ENCODE measurements at regions not wholly inside any gene's neighbourhood (a gene's known extent, or its start where the extent isn't known, plus 50 kb on each side); places are given as distances from the start of the nearest gene placed in this dataset.

DNA sequence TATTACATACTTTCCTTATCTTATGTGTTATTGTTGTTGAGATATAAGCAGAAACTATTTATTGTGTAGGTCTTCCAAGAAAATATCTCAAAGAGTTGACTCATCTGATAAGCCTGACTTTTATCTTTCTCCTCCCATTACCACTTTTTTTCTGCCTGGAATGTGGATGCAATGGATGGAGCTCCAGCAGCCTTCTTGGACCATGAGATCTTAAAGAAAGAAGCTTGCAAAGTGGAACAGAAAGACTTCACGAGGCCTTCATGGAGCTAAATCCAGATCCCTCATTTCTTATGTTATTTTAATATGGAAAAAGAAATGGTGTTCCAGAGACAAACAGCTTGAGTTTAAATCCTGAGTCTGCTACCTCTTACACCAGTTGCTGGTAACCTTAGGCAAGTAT, 237.6 kb upstream of the FOXF1 start:
- ChIA-PET RAD21 (ENCODE audit: unreplicated experiment) (no interaction called here), SMC1A (ENCODE audit: uncharacterized antibody, unreplicated experiment) (interaction anchor here (1.1 kb wide), 1 partner anchor 153 kb away, joined by 4 read pairs; no protein-coding TSS in a partner anchor), CTCF (interaction anchor here (0.6 kb wide), 1 partner anchor 167 kb away, joined by 3 read pairs; no protein-coding TSS in a partner anchor), POLR2A (no interaction called here)
- Histone ChIP-seq H3K27me3 (replicated peaks in 1 of 2; ENCODE audit: control insufficient read depth in 2 of 2, insufficient read depth in 2 of 2, low read length in 1 of 2) (peaks cover 0 to 3% of the 10 kb centered on the region in 2 experiments; a peak in 2 of 4 replicates), H3K79me2 (ENCODE audit: control insufficient read depth, insufficient read depth, low read length) (no peaks in the 10 kb centered on the region), H3K4me1 (ENCODE audit: control insufficient read depth, insufficient read depth, low read length) (no peaks in the 10 kb centered on the region), H3K36me3 (ENCODE audit: control insufficient read depth in 2 of 2, insufficient read depth in 2 of 2, low read length in 1 of 2) (no peaks in the 10 kb centered on the region), H3K4me3 (no peak overlapping the region), H3K27ac (ENCODE audit: control insufficient read depth, insufficient read depth) (no peak overlapping the region), H3K4me2 (ENCODE audit: control insufficient read depth, insufficient read depth) (no peak overlapping the region), H3K9me3 (replicated peaks; ENCODE audit: control insufficient read depth, insufficient read depth, low read length) (no peaks in the 10 kb centered on the region), H2AFZ (ENCODE audit: control insufficient read depth, low read depth, low read length) (no peak overlapping the region), H3K9ac (ENCODE audit: control insufficient read depth, insufficient read depth, low read length) (no peak overlapping the region), H4K20me1 (ENCODE audit: control insufficient read depth, insufficient read depth) (no peaks in the 10 kb centered on the region)
- DNase-seq (ENCODE audit: low read depth, low spot score) = no peak
- no TSS peak for BruUV-seq (replicated peaks)
- no peak for ATAC-seq
- in situ Hi-C loops (cut with MboI) (no loop called here), intact Hi-C loops (cut with micrococcal nuclease; ENCODE audit: unreplicated experiment) (no loop called here)
- no peak for FAIRE-seq
- WGBS (ENCODE audit: insufficient coverage, insufficient replicate concordance, low lambda C conversion rate, missing lambda C conversion rate) = 33% methylated on average over 1 of the region's 1 CpG
- TF ChIP-seq ZSCAN29 (IDR thresholded peaks at IDR 0.05) (no peak), NFXL1 (IDR thresholded peaks at IDR 0.05; ENCODE audit: borderline replicate concordance) (no peak), IRF4 (IDR thresholded peaks at IDR 0.05; ENCODE audit: low read depth, low read length) (no peak), TCF7 (IDR thresholded peaks at IDR 0.05; ENCODE audit: borderline replicate concordance) (no peak), RAD51 (IDR thresholded peaks at IDR 0.05) (no peak), EGR1 (IDR thresholded peaks at IDR 0.05; ENCODE audit: borderline replicate concordance in 1 of 2, low read depth in 2 of 2, low read length in 2 of 2) (no peak)
- TF ChIP-seq, protein P1, sequence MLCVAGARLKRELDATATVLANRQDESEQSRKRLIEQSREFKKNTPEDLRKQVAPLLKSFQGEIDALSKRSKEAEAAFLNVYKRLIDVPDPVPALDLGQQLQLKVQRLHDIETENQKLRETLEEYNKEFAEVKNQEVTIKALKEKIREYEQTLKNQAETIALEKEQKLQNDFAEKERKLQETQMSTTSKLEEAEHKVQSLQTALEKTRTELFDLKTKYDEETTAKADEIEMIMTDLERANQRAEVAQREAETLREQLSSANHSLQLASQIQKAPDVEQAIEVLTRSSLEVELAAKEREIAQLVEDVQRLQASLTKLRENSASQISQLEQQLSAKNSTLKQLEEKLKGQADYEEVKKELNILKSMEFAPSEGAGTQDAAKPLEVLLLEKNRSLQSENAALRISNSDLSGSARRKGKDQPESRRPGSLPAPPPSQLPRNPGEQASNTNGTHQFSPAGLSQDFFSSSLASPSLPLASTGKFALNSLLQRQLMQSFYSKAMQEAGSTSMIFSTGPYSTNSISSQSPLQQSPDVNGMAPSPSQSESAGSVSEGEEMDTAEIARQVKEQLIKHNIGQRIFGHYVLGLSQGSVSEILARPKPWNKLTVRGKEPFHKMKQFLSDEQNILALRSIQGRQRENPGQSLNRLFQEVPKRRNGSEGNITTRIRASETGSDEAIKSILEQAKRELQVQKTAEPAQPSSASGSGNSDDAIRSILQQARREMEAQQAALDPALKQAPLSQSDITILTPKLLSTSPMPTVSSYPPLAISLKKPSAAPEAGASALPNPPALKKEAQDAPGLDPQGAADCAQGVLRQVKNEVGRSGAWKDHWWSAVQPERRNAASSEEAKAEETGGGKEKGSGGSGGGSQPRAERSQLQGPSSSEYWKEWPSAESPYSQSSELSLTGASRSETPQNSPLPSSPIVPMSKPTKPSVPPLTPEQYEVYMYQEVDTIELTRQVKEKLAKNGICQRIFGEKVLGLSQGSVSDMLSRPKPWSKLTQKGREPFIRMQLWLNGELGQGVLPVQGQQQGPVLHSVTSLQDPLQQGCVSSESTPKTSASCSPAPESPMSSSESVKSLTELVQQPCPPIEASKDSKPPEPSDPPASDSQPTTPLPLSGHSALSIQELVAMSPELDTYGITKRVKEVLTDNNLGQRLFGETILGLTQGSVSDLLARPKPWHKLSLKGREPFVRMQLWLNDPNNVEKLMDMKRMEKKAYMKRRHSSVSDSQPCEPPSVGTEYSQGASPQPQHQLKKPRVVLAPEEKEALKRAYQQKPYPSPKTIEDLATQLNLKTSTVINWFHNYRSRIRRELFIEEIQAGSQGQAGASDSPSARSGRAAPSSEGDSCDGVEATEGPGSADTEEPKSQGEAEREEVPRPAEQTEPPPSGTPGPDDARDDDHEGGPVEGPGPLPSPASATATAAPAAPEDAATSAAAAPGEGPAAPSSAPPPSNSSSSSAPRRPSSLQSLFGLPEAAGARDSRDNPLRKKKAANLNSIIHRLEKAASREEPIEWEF (IDR thresholded peaks at IDR 0.05; ENCODE audit: insufficient replicate concordance, low read depth, low read length) = no peak
- TF ChIP-seq, protein P2, sequence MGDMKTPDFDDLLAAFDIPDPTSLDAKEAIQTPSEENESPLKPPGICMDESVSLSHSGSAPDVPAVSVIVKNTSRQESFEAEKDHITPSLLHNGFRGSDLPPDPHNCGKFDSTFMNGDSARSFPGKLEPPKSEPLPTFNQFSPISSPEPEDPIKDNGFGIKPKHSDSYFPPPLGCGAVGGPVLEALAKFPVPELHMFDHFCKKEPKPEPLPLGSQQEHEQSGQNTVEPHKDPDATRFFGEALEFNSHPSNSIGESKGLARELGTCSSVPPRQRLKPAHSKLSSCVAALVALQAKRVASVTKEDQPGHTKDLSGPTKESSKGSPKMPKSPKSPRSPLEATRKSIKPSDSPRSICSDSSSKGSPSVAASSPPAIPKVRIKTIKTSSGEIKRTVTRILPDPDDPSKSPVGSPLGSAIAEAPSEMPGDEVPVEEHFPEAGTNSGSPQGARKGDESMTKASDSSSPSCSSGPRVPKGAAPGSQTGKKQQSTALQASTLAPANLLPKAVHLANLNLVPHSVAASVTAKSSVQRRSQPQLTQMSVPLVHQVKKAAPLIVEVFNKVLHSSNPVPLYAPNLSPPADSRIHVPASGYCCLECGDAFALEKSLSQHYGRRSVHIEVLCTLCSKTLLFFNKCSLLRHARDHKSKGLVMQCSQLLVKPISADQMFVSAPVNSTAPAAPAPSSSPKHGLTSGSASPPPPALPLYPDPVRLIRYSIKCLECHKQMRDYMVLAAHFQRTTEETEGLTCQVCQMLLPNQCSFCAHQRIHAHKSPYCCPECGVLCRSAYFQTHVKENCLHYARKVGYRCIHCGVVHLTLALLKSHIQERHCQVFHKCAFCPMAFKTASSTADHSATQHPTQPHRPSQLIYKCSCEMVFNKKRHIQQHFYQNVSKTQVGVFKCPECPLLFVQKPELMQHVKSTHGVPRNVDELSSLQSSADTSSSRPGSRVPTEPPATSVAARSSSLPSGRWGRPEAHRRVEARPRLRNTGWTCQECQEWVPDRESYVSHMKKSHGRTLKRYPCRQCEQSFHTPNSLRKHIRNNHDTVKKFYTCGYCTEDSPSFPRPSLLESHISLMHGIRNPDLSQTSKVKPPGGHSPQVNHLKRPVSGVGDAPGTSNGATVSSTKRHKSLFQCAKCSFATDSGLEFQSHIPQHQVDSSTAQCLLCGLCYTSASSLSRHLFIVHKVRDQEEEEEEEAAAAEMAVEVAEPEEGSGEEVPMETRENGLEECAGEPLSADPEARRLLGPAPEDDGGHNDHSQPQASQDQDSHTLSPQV (IDR thresholded peaks at IDR 0.05) = no peak
- TF ChIP-seq, protein P3, sequence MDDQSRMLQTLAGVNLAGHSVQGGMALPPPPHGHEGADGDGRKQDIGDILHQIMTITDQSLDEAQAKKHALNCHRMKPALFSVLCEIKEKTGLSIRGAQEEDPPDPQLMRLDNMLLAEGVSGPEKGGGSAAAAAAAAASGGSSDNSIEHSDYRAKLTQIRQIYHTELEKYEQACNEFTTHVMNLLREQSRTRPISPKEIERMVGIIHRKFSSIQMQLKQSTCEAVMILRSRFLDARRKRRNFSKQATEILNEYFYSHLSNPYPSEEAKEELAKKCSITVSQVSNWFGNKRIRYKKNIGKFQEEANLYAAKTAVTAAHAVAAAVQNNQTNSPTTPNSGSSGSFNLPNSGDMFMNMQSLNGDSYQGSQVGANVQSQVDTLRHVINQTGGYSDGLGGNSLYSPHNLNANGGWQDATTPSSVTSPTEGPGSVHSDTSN (IDR thresholded peaks at IDR 0.05; ENCODE audit: insufficient replicate concordance, low read depth, low read length) = no peak

Data from GM12878 (cell line).